ENCODE measurements at regions not wholly inside any gene's neighbourhood (a gene's known extent, or its start where the extent isn't known, plus 50 kb on each side); places are given as distances from the start of the nearest gene placed in this dataset.

GRCh38 chr14:86513564-86513963 is 983.6 kb downstream of the FLRT2 start:
- Mint-ChIP-seq H3K27me3 (no peaks in the 10 kb centered on the region), H3K4me1 (no peaks in the 10 kb centered on the region), H3K9me3 (peaks cover 6% of the 10 kb centered on the region in 3 donors), H3K36me3 (no peaks in the 10 kb centered on the region), H3K4me3 (no peak overlapping the region), H3K27ac (no peak overlapping the region)

- H3K27me3 Mint-ChIP-seq: no peaks in the 10 kb centered on the region
- no peaks in the 10 kb centered on the region for H3K36me3 Mint-ChIP-seq
- H3K9me3 Mint-ChIP-seq: peaks cover 6% of the 10 kb centered on the region in 3 donors
- no peak overlapping the region for H3K27ac Mint-ChIP-seq
- no peak overlapping the region for H3K4me3 Mint-ChIP-seq
- no peaks in the 10 kb centered on the region for H3K4me1 Mint-ChIP-seq
Measured at GRCh38 chr14:86513056-86513455, 983.1 kb downstream of the FLRT2 start.

DNA sequence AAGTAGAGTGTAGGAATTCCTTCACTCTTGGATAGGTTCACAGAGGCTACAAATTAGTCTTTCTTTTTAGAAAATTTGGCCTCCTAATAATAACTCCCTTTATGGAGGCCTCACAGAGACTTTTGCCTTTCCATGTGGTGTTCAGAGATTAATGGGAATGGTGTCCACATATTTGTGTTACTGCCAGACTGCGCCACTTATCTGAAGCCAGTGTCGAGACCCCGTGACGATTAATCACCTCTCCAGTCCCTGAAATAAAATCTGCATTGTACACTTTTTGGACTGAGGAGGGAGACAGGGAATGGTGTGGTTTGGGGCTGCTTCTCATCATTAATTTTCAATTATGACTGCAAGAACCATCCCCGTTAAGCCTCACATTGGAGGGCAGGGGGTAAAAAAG is 980.5 kb downstream of the FLRT2 start:
- no peak overlapping the region for H3K4me3 Mint-ChIP-seq

DNA sequence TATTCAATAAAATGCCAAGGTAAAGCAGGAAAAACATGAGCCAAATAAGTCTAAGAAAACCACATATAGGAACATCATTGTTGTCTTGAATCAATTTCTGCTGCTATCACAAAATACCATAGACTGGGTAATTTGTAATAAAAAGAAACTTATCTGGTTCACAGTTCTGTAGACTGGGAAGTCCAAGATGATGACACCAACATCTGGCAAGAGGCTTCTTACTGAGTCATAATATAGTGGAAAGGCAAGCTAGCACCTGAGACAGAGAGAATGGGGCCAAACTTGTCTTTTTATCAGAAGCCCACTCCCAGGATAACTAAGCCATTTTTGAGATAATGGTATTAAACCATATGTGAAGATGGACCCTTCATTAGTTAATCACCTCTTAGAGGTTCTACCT is 975.9 kb downstream of the FLRT2 start:
- H3K9me3 Mint-ChIP-seq: peaks cover 0 to 3% (median 0%) of the 10 kb centered on the region in 3 donors
- peaks cover 1% of the 10 kb centered on the region for H3K36me3 Mint-ChIP-seq
- H3K27ac Mint-ChIP-seq: no peak overlapping the region
- no peak overlapping the region for H3K4me3 Mint-ChIP-seq
- no peaks in the 10 kb centered on the region for H3K4me1 Mint-ChIP-seq
- no peaks in the 10 kb centered on the region for H3K27me3 Mint-ChIP-seq

More for the DNA sequence above, 980.5 kb downstream of the FLRT2 start:
- H3K4me1 Mint-ChIP-seq: no peaks in the 10 kb centered on the region
- peaks cover 1% of the 10 kb centered on the region for H3K36me3 Mint-ChIP-seq
- H3K27ac Mint-ChIP-seq: no peak overlapping the region
- peaks cover 6% of the 10 kb centered on the region in 3 donors for H3K9me3 Mint-ChIP-seq
- H3K27me3 Mint-ChIP-seq: no peaks in the 10 kb centered on the region

GRCh38 chr14:86501611-86502010 is 971.7 kb downstream of the FLRT2 start:
- H3K4me1 Mint-ChIP-seq: peaks cover 0 to 2% (median 0%) of the 10 kb centered on the region in 3 donors
- H3K27me3 Mint-ChIP-seq: no peaks in the 10 kb centered on the region
- no peak overlapping the region for H3K27ac Mint-ChIP-seq
- H3K36me3 Mint-ChIP-seq: no peaks in the 10 kb centered on the region
- no peak overlapping the region for H3K4me3 Mint-ChIP-seq
- H3K9me3 Mint-ChIP-seq: peaks cover 0 to 3% (median 0%) of the 10 kb centered on the region in 3 donors

DNA sequence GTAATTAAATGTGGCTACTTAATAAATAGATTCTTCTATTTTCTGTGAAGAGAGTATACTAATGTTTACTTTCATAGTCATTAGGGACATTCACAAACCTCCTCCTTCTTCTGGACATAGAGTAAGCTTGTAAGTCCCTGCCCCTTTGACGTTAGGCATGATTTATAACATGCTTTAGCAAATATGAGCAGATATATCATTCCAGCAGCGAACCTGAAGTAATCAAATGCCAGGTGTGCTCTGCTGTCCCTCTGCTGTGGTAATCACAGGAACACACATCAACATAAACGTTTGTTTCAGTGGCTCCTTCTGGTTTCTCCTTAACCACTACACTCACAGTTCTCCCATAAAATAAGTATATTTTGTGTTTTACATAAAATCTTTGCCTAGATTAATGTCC is 961.8 kb downstream of the FLRT2 start:
- H3K4me3 Mint-ChIP-seq: no peak overlapping the region
- H3K27me3 Mint-ChIP-seq: no peaks in the 10 kb centered on the region
- no peak overlapping the region for H3K27ac Mint-ChIP-seq

DNA sequence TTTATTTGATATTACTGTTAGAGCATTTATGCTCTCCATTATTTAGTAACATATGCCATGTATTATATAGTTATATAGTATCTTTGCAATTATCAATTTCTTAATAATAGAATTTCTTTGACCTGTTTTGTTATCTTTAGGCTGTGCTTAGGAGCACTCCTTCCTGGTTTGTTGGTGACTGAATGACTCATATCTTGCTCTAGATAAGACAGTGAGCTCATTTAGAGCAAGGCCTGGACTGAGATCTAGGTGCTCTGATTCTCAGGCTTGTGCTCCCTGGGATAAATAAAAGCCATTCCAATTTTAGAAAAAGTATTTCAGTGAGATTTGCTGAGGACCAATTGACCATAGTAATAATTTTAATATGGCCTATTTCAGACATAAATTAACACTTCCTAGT is 951.2 kb downstream of the FLRT2 start:
- Mint-ChIP-seq H3K27me3 (no peaks in the 10 kb centered on the region), H3K27ac (no peak overlapping the region), H3K4me3 (no peak overlapping the region), H3K9me3 (peaks cover 2 to 4% (median 2%) of the 10 kb centered on the region in 3 donors), H3K4me1 (no peaks in the 10 kb centered on the region), H3K36me3 (no peaks in the 10 kb centered on the region)

More for the DNA sequence above, 961.8 kb downstream of the FLRT2 start:
- Mint-ChIP-seq H3K9me3 (peaks cover 0 to 12% (median 2%) of the 10 kb centered on the region in 3 donors), H3K4me1 (no peaks in the 10 kb centered on the region), H3K36me3 (no peaks in the 10 kb centered on the region)

GRCh38 chr14:86464341-86464740 is 934.4 kb downstream of the FLRT2 start:
- no peaks in the 10 kb centered on the region for H3K4me1 Mint-ChIP-seq
- no peak overlapping the region for H3K27ac Mint-ChIP-seq
- H3K9me3 Mint-ChIP-seq: peaks cover 0 to 4% (median 0%) of the 10 kb centered on the region in 3 donors
- H3K27me3 Mint-ChIP-seq: no peaks in the 10 kb centered on the region
- H3K36me3 Mint-ChIP-seq: no peaks in the 10 kb centered on the region
- H3K4me3 Mint-ChIP-seq: no peak overlapping the region

- Mint-ChIP-seq H3K9me3 (peaks cover 0 to 2% (median 0%) of the 10 kb centered on the region in 3 donors), H3K36me3 (no peaks in the 10 kb centered on the region), H3K27me3 (no peaks in the 10 kb centered on the region), H3K4me3 (no peak overlapping the region), H3K27ac (no peak overlapping the region), H3K4me1 (no peaks in the 10 kb centered on the region)
Measured at GRCh38 chr14:86462193-86462753, 932.3 kb downstream of the FLRT2 start.

DNA sequence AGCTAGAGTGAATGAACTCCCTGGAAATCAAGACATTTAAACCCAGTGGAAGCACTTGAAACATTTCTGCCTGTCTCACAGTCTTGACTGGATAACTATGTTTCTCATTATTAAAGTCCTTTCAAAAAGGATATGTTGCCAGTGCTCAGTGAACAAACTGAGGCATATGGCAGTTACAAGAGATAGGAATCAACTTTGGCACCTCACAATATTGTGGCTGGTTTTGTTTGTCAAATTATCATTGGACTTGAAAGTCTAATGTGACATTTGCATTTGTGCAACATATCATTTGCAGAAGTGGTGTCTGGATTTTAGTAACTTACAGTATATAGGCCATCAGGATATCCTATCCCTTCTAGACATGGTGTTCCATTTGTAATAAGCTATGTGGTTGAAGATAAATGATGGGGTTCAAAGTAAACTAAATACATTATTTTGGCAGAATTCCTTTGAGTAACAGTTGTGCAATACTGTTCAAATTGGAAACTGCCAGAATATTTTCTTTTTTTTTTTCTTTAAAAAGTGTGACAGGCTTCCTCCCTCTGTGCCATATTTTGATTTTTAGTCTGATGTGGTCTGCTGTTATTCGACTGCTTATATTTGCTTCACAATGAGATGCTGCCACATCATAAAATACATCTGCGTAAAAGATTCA is 927.7 kb downstream of the FLRT2 start:
- Mint-ChIP-seq H3K27ac (no peak overlapping the region), H3K27me3 (no peaks in the 10 kb centered on the region), H3K9me3 (peaks cover 0 to 3% (median 0%) of the 10 kb centered on the region in 3 donors)

GRCh38 chr14:86450085-86450484 is 920.1 kb downstream of the FLRT2 start:
- Mint-ChIP-seq H3K4me1 (no peaks in the 10 kb centered on the region), H3K4me3 (no peak overlapping the region), H3K27me3 (no peaks in the 10 kb centered on the region), H3K36me3 (no peaks in the 10 kb centered on the region), H3K9me3 (peaks cover 0 to 6% (median 0%) of the 10 kb centered on the region in 3 donors), H3K27ac (no peak overlapping the region)

More for the DNA sequence above, 927.7 kb downstream of the FLRT2 start:
- H3K4me1 Mint-ChIP-seq: no peaks in the 10 kb centered on the region
- H3K36me3 Mint-ChIP-seq: no peaks in the 10 kb centered on the region
- H3K4me3 Mint-ChIP-seq: no peak overlapping the region

GRCh38 chr14:86442135-86442534 is 912.2 kb downstream of the FLRT2 start:
- no peak overlapping the region for H3K4me3 Mint-ChIP-seq
- no peaks in the 10 kb centered on the region for H3K4me1 Mint-ChIP-seq
- H3K27me3 Mint-ChIP-seq: peaks cover 2% of the 10 kb centered on the region
- no peaks in the 10 kb centered on the region for H3K36me3 Mint-ChIP-seq
- peaks cover 0 to 4% (median 0%) of the 10 kb centered on the region in 3 donors for H3K9me3 Mint-ChIP-seq
- no peak overlapping the region for H3K27ac Mint-ChIP-seq

DNA sequence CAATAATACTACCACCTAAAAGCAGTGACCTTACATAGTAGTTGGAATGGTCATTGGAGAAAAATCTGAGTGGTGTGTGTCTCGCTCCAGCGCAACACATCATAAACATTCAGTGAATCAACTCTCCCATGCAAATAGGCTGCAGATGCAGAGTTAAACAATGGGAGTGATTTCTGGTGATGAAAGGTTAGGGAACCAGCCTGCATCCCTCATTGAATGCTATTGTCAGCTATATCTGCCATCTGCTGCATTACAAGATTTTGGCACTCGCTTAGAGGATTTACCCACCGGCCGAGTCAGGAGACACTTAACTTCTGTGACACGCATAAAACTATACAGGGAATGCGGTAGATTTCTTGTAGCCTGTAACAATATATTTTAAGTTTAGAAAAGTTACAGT is 900.9 kb downstream of the FLRT2 start:
- Mint-ChIP-seq H3K9me3 (peaks cover 6 to 13% (median 8%) of the 10 kb centered on the region in 3 donors), H3K4me3 (no peak overlapping the region), H3K27me3 (no peaks in the 10 kb centered on the region), H3K36me3 (no peaks in the 10 kb centered on the region), H3K27ac (no peak overlapping the region), H3K4me1 (peaks cover 0 to 1% (median 0%) of the 10 kb centered on the region in 3 donors)

GRCh38 chr14:86423214-86423613 is 893.3 kb downstream of the FLRT2 start:
- Mint-ChIP-seq H3K9me3 (peaks cover 0 to 8% (median 0%) of the 10 kb centered on the region in 3 donors), H3K36me3 (no peaks in the 10 kb centered on the region), H3K4me3 (no peak overlapping the region), H3K27ac (no peak overlapping the region), H3K27me3 (no peaks in the 10 kb centered on the region), H3K4me1 (peaks cover 0 to 2% (median 0%) of the 10 kb centered on the region in 3 donors)

DNA sequence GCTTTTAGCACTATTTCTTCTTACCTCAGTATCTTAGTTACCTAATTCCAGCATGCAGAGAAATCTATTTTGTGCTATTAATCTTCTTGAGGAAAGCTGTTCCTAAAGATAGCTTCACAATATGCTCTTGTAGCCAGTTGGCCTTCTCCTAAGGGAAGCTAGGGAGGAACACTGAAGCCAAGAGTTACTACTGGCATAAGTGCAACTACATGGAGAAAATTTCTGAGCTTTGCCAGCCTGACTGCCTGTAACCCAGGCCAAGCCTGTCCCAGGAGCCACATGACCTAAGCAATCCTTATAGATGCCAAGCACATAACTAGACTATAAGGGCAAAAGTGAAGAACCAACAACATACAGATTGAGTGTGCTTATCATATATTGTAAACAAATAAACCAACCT is 890.2 kb downstream of the FLRT2 start:
- Mint-ChIP-seq H3K27ac (no peak overlapping the region), H3K4me3 (no peak overlapping the region), H3K36me3 (no peaks in the 10 kb centered on the region), H3K4me1 (peaks cover 0 to 2% (median 0%) of the 10 kb centered on the region in 3 donors), H3K9me3 (peaks cover 0 to 12% (median 3%) of the 10 kb centered on the region in 3 donors), H3K27me3 (no peaks in the 10 kb centered on the region)

- H3K27ac Mint-ChIP-seq: no peak overlapping the region
- H3K4me1 Mint-ChIP-seq: no peaks in the 10 kb centered on the region
- H3K4me3 Mint-ChIP-seq: no peak overlapping the region
- no peaks in the 10 kb centered on the region for H3K27me3 Mint-ChIP-seq
- no peaks in the 10 kb centered on the region for H3K36me3 Mint-ChIP-seq
- H3K9me3 Mint-ChIP-seq: peaks cover 0 to 5% (median 4%) of the 10 kb centered on the region in 3 donors
Measured at GRCh38 chr14:86414146-86414545, 884.2 kb downstream of the FLRT2 start.
